22Rv1 (cell line): ENCODE measurements at regions not wholly inside any gene's neighbourhood (a gene's known extent, or its start where the extent isn't known, plus 50 kb on each side); places are given as distances from the start of the nearest gene placed in this dataset.
"Not testable (repeated sequence)": the region's sequence is repeated elsewhere in the genome, so short reads cannot be mapped to it uniquely, and the experiment has no call there.

ENCODE experiments used
- H3K27ac ChIP-seq: fragments of 450-650 bp; 2 replicates; pipeline ENCODE4 v1.5.1; 2017
- CTCF ChIP-seq: fragments of 450-650 bp; IDR thresholded peaks from 2 replicates; pipeline ENCODE4 v1.5.1; 2017; ENCODE audit warnings: mild to moderate bottlenecking

- not testable (repeated sequence) for H3K27ac ChIP-seq
- TF ChIP-seq CTCF: peak; percentile 30
Measured at GRCh38 chrY:11461406-11461805, 1239.6 kb upstream of the USP9Y start.

- H3K27ac ChIP-seq: not testable (repeated sequence)
- TF ChIP-seq CTCF: peak; percentile 28
Measured at GRCh38 chrY:11466778-11467177, 1234.3 kb upstream of the USP9Y start.
